LNCAP (cell line): ENCODE measurements at regions not wholly inside any gene's neighbourhood (a gene's known extent, or its start where the extent isn't known, plus 50 kb on each side); places are given as distances from the start of the nearest gene placed in this dataset.

Source experiments
- TF ChIP-seq, protein P1 (sequence below): fragments of 450-650 bp; IDR thresholded peaks from 2 replicates; pipeline ENCODE4 v1.5.1; 2017; ENCODE audit warnings: mild to moderate bottlenecking

GRCh38 chr4:74546057-74546456, 101.1 kb downstream of the AREG start:
- TF ChIP-seq, protein P1, sequence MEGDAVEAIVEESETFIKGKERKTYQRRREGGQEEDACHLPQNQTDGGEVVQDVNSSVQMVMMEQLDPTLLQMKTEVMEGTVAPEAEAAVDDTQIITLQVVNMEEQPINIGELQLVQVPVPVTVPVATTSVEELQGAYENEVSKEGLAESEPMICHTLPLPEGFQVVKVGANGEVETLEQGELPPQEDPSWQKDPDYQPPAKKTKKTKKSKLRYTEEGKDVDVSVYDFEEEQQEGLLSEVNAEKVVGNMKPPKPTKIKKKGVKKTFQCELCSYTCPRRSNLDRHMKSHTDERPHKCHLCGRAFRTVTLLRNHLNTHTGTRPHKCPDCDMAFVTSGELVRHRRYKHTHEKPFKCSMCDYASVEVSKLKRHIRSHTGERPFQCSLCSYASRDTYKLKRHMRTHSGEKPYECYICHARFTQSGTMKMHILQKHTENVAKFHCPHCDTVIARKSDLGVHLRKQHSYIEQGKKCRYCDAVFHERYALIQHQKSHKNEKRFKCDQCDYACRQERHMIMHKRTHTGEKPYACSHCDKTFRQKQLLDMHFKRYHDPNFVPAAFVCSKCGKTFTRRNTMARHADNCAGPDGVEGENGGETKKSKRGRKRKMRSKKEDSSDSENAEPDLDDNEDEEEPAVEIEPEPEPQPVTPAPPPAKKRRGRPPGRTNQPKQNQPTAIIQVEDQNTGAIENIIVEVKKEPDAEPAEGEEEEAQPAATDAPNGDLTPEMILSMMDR = no peak

- TF ChIP-seq, protein P1 = no peak
Observed at GRCh38 chr4:74547042-74547441, 102.1 kb downstream of the AREG start.

- TF ChIP-seq, protein P1 = no peak
Observed at GRCh38 chr4:74548561-74548960, 103.6 kb downstream of the AREG start.

- TF ChIP-seq, protein P1 = no peak
Observed at GRCh38 chr4:74549936-74550335, 105.0 kb downstream of the AREG start.

DNA sequence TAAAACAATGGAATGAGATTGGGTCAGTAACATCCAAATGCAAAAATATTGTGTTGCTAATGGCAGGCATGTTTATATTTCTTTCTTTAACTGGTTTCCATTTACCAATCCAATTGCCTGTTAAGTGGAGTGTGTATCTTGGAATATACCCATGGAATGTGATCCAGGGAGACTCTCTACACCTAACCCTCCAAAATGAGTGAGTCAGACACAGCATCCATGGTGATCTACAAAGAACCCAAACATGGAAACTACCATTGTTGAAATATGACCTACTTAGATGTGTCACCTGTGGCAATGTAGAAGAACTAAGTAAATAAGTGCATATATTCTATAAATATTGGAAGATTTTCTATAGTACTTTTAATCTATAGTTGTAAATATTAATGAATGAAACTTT, 110.3 kb downstream of the AREG start:
- TF ChIP-seq, protein P1 = no peak

DNA sequence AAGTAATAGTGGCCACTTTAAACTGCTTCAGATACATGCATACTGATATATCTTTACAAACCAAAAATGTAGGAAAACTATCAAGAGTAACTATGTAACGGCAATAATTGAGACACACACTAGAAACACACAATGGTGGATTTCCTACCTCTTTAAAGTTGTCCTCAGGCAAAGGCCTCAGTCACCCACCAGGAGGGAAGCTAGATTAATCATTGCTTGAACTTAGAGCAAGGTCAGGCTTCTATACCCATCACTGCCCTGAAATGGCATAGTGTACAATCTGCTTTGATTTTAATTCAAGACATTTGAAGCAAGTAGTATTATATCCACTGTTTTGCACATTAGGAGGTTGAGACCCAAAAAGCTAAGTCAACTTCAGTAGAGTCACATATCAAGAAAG, 110.9 kb downstream of the AREG start:
- TF ChIP-seq, protein P1 = no peak

GRCh38 chr4:74559853-74560252, 114.9 kb downstream of the AREG start:
- TF ChIP-seq, protein P1 = no peak

GRCh38 chr4:74567981-74568380, 123.0 kb downstream of the AREG start:
- TF ChIP-seq, protein P1 = no peak
